OCI-M2 (cell line): ENCODE measurements at regions not wholly inside any gene's neighbourhood (a gene's known extent, or its start where the extent isn't known, plus 50 kb on each side); places are given as distances from the start of the nearest gene placed in this dataset.

Experiments used
- DNase-seq: peaks from one replicate; lab custom pipeline; 2025; ENCODE audit not compliant: unreplicated experiment; lab: John Stamatoyannopoulos, UW

- no peak for DNase-seq
These were observed 132.7 kb upstream of the TNC start for GRCh38 chr9:115250621-115251032.

GRCh38 chr9:115254287-115255180, 136.6 kb upstream of the TNC start:
- no peak for DNase-seq

GRCh38 chr9:115261656-115262081, 143.7 kb upstream of the TNC start:
- DNase-seq: no peak

GRCh38 chr9:115262477-115262876, 144.5 kb upstream of the TNC start:
- DNase-seq: no peak

- no peak for DNase-seq
These were observed 145.0 kb upstream of the TNC start for GRCh38 chr9:115262952-115263351.

GRCh38 chr9:115263371-115264075, 145.6 kb upstream of the TNC start:
- DNase-seq: no peak

GRCh38 chr9:115264313-115264712, 146.4 kb upstream of the TNC start:
- no peak for DNase-seq

GRCh38 chr9:115267790-115268189, 149.8 kb upstream of the TNC start:
- DNase-seq: no peak

GRCh38 chr9:115275753-115276152, 157.8 kb upstream of the TNC start:
- no peak for DNase-seq

GRCh38 chr9:115276621-115277020, 158.7 kb upstream of the TNC start:
- DNase-seq: no peak

GRCh38 chr9:115277301-115277700, 159.3 kb upstream of the TNC start:
- DNase-seq: no peak

GRCh38 chr9:115278326-115279035, 160.5 kb upstream of the TNC start:
- no peak for DNase-seq

GRCh38 chr9:115283395-115283794, 165.4 kb upstream of the TNC start:
- no peak for DNase-seq

- no peak for DNase-seq
These were observed 167.9 kb upstream of the TNC start for GRCh38 chr9:115285836-115286235.

GRCh38 chr9:115286411-115286810, 168.5 kb upstream of the TNC start:
- no peak for DNase-seq

GRCh38 chr9:115289757-115290208, 171.8 kb upstream of the TNC start:
- DNase-seq: no peak

- no peak for DNase-seq
These were observed 173.9 kb upstream of the TNC start for GRCh38 chr9:115291841-115292240.

- DNase-seq: no peak
These were observed 174.8 kb upstream of the TNC start for GRCh38 chr9:115292584-115293279.

GRCh38 chr9:115295734-115296133, 177.8 kb upstream of the TNC start:
- DNase-seq: no peak

- DNase-seq: no peak
These were observed 179.0 kb upstream of the TNC start for GRCh38 chr9:115296831-115297565.
